Endothelial cell of umbilical vein (primary cell): ENCODE measurements at regions not wholly inside any gene's neighbourhood (a gene's known extent, or its start where the extent isn't known, plus 50 kb on each side); places are given as distances from the start of the nearest gene placed in this dataset.

Source experiments
- BruUV-seq: library from RNA; stranded (reverse); fragments of 400-500 nt; replicated peaks from 2 replicates; lab custom pipeline; 2021; lab: Mats Ljungman, UMichigan
- CTCF ChIA-PET: fragments of 300-600, 350-600 bp; sonication (Branson Sonifier 250); formaldehyde crosslinking; loops from one replicate; lab custom pipeline; 2021; ENCODE audit warnings: antibody characterized with exemption, inconsistent platforms; lab: Charles Lee
- POLR2A ChIA-PET: fragments of 300-600, 350-600 bp; sonication (Branson Sonifier 250); formaldehyde crosslinking; loops from one replicate; lab custom pipeline; 2021; ENCODE audit warnings: antibody characterized with exemption, inconsistent platforms; lab: Charles Lee
- DNase-seq: peaks from one replicate; pipeline ENCODE4 v3.0.0-alpha.2; 2011; ENCODE audit warnings: low read depth, low spot score
- FAIRE-seq: peaks from 2 replicates; lab custom pipeline; 2011; peaks lifted over from hg19 to GRCh38; lab: Jason Lieb, UNC
- H2AFZ ChIP-seq: 2 replicates; pipeline ENCODE4 v1.6.0; 2012; ENCODE audit warnings: low read depth, low read length, control low read depth, inconsistent platforms
- H3K27ac ChIP-seq: 2 replicates; pipeline ENCODE4 v1.5.1; 2011; ENCODE audit warnings: low read depth, mild to moderate bottlenecking, control low read depth, low read length, moderate library complexity; ENCODE audit not compliant: insufficient read depth
- H3K27me3 ChIP-seq, 2 experiments: 2 replicates each; pipeline versions ENCODE4 v1.6.0 to v1.6.1; 2011; ENCODE audit warnings: low read length in 2 of 2, mixed read lengths in 1 of 2; ENCODE audit not compliant: control insufficient read depth in 2 of 2, insufficient read depth in 2 of 2
- H3K36me3 ChIP-seq, 2 experiments: 2 replicates in 1 of 2; 3 replicates in 1 of 2; pipeline ENCODE4 v1.5.1; 2011; ENCODE audit warnings: low read length in 2 of 2, mild to moderate bottlenecking in 1 of 2, moderate library complexity in 1 of 2; ENCODE audit not compliant: control insufficient read depth in 2 of 2, insufficient read depth in 2 of 2; ENCODE audit errors: extremely low read depth in 1 of 2
- H3K4me1 ChIP-seq: 3 replicates; pipeline ENCODE4 v1.5.1; 2011; ENCODE audit warnings: mild to moderate bottlenecking, low read length; ENCODE audit not compliant: control insufficient read depth, insufficient read depth; ENCODE audit errors: extremely low read depth
- H3K4me2 ChIP-seq: 2 replicates; pipeline ENCODE4 v1.6.1; 2011; ENCODE audit warnings: low read length, control low read depth, mixed read lengths; ENCODE audit not compliant: insufficient read depth
- H3K4me3 ChIP-seq, 3 experiments: fragments of 200-600 bp in 1 of 3; sonication (generic), shearing (Covaris generic) in 1 of 3; replicated peaks in 1 of 3; 2 replicates each; pipeline ENCODE4 v1.5.1; 2011 to 2016; ENCODE audit warnings: control low read depth in 3 of 3, low read length in 3 of 3, mild to moderate bottlenecking in 2 of 3, inconsistent platforms in 1 of 3, low read depth in 1 of 3, moderate library complexity in 1 of 3; ENCODE audit not compliant: insufficient read depth in 1 of 3
- H3K79me2 ChIP-seq: 2 replicates; pipeline ENCODE4 v1.6.0; 2012; ENCODE audit warnings: low read length, inconsistent platforms; ENCODE audit not compliant: control insufficient read depth, insufficient read depth
- H3K9ac ChIP-seq: replicated peaks from 2 replicates; pipeline ENCODE3; 2011; ENCODE audit warnings: low read length, control low read depth; ENCODE audit not compliant: insufficient read depth; ENCODE audit errors: extremely low read depth
- H3K9me1 ChIP-seq: replicated peaks from 3 replicates; pipeline ENCODE4 v1.6.0; 2011; ENCODE audit warnings: mild to moderate bottlenecking, low read length; ENCODE audit not compliant: control insufficient read depth, insufficient read depth; ENCODE audit errors: extremely low read depth
- H3K9me3 ChIP-seq: replicated peaks from 2 replicates; pipeline ENCODE4 v1.5.1; 2012; ENCODE audit warnings: low read length, inconsistent platforms; ENCODE audit not compliant: control insufficient read depth, insufficient read depth
- H4K20me1 ChIP-seq: replicated peaks from 2 replicates; pipeline ENCODE3; 2011; ENCODE audit warnings: mild to moderate bottlenecking, low read length; ENCODE audit not compliant: control insufficient read depth, insufficient read depth; ENCODE audit errors: extremely low read depth
- EZH2 ChIP-seq: IDR thresholded peaks from 2 replicates; pipeline ENCODE4 v1.6.1; 2012; ENCODE audit warnings: borderline replicate concordance, low read depth, mild to moderate bottlenecking, moderate library complexity, low read length, inconsistent platforms; ENCODE audit not compliant: severe bottlenecking
- FOS ChIP-seq: IDR thresholded peaks from 2 replicates; pipeline ENCODE4 v1.6.1; 2011; ENCODE audit warnings: mild to moderate bottlenecking, low read length, moderate library complexity, borderline replicate concordance; ENCODE audit not compliant: insufficient read depth
- GATA2 ChIP-seq: IDR thresholded peaks from 2 replicates; pipeline ENCODE4 v1.7.0; 2011; ENCODE audit warnings: low read depth, mild to moderate bottlenecking, moderate library complexity, mixed read lengths, low read length; ENCODE audit not compliant: insufficient read length, insufficient read depth
- JUN ChIP-seq: IDR thresholded peaks from 2 replicates; pipeline ENCODE4 v1.6.1; 2011; ENCODE audit warnings: borderline replicate concordance, low read depth; ENCODE audit not compliant: insufficient read length, insufficient read depth
- MYC ChIP-seq: IDR thresholded peaks from one replicate; pipeline ENCODE4 v1.6.1; 2011; ENCODE audit warnings: mild to moderate bottlenecking, low read depth, low read length
- POLR2A ChIP-seq: IDR thresholded peaks from 2 replicates; pipeline ENCODE4 v1.6.1; 2012; ENCODE audit warnings: low read depth, mild to moderate bottlenecking, control low read depth, low read length
- POLR2AphosphoS5 ChIP-seq: IDR thresholded peaks from 2 replicates; pipeline ENCODE4 v1.6.1; 2012; ENCODE audit warnings: low read depth, mild to moderate bottlenecking, control low read depth, low read length, moderate library complexity; ENCODE audit not compliant: insufficient read depth
- dilution Hi-C: fragments of 300-500 bp; cut with MboI; formaldehyde crosslinking; loops from one replicate; pipeline ENCODE4 v1.15.0; 2019; ENCODE audit warnings: low sequenced_read_pairs; ENCODE audit not compliant: extremely low pct_ligation_motif_present
- intact Hi-C: fragments of 100-400 bp; cut with micrococcal nuclease; formaldehyde crosslinking; loops from one replicate; pipeline ENCODE4 v1.10.0; 2022
- TF ChIP-seq, protein P1 (sequence below), 2 donors: IDR thresholded peaks; 1 replicate in 1 of 2; 2 replicates in 1 of 2; pipeline ENCODE4 v1.5.1; 2011; ENCODE audit warnings: low read length in 2 of 2, mild to moderate bottlenecking in 2 of 2, moderate library complexity in 2 of 2, control low read depth in 1 of 2, inconsistent platforms in 1 of 2, low read depth in 1 of 2; ENCODE audit not compliant: insufficient read depth in 1 of 2; ENCODE audit errors: extremely low read depth in 1 of 2
- TF ChIP-seq, protein P2 (sequence below): IDR thresholded peaks from 2 replicates; pipeline ENCODE4 v1.6.1; 2011; ENCODE audit not compliant: insufficient read depth, insufficient read length

DNA sequence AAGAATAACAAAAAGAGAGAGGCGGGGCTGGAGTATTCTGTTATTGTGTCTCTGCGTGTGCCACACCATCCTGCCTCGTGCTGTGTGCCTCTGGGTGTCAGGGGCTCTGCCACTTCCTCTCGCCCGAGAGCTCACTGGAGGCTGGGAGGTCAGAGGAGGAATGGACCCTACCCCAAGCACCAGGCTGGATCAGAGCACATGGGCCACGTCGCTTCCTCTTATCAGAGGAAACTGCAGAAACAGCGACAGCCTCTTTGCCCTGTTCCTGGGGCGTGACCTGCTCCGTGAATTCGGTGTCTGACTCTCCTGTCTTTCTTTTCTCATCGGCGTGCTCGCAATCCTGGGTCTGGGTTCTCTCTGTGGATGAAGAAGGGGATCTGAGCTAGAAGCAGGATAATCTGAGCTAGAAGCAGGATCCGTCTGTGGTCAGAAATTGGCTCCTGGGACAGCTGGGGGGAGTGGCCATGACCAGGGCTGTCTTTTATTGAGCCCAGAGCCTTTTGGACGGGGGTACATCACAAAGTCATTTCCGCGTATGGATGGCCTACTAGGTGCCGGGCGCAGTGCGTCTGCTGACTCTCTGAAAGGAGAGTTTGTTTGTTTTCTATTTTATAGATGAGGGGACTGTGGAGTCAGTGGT lies 150.3 kb upstream of the COL5A1 start:
- dilution Hi-C loops = no loop called here
- H2AFZ ChIP-seq = no peak overlapping the region
- intact Hi-C loops = no loop called here
- no peaks in the 10 kb centered on the region for H3K9me1 ChIP-seq
- ChIA-PET POLR2A (no interaction called here), CTCF (no interaction called here)
- H3K9ac ChIP-seq = no peak overlapping the region
- no peak overlapping the region for H3K4me3 ChIP-seq
- no peak overlapping the region for H3K4me2 ChIP-seq
- H3K27me3 ChIP-seq = no peaks in the 10 kb centered on the region
- TF ChIP-seq GATA2 (no peak), POLR2AphosphoS5 (no peak), POLR2A (no peak), MYC (no peak), JUN (no peak), FOS (no peak), EZH2 (no peak)
- TF ChIP-seq, protein P1, sequence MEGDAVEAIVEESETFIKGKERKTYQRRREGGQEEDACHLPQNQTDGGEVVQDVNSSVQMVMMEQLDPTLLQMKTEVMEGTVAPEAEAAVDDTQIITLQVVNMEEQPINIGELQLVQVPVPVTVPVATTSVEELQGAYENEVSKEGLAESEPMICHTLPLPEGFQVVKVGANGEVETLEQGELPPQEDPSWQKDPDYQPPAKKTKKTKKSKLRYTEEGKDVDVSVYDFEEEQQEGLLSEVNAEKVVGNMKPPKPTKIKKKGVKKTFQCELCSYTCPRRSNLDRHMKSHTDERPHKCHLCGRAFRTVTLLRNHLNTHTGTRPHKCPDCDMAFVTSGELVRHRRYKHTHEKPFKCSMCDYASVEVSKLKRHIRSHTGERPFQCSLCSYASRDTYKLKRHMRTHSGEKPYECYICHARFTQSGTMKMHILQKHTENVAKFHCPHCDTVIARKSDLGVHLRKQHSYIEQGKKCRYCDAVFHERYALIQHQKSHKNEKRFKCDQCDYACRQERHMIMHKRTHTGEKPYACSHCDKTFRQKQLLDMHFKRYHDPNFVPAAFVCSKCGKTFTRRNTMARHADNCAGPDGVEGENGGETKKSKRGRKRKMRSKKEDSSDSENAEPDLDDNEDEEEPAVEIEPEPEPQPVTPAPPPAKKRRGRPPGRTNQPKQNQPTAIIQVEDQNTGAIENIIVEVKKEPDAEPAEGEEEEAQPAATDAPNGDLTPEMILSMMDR (IDR thresholded peaks at IDR 0.05; ENCODE audit: extremely low read depth in 1 of 2, insufficient read depth in 1 of 2, low read depth in 1 of 2, low read length in 2 of 2) = no peak
- TF ChIP-seq, protein P2, sequence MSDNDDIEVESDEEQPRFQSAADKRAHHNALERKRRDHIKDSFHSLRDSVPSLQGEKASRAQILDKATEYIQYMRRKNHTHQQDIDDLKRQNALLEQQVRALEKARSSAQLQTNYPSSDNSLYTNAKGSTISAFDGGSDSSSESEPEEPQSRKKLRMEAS = no peak
- H3K4me1 ChIP-seq = no peaks in the 10 kb centered on the region
- no peaks in the 10 kb centered on the region for H3K36me3 ChIP-seq
- no peaks in the 10 kb centered on the region for H3K79me2 ChIP-seq
- DNase-seq = no peak
- BruUV-seq = no TSS peak
- H4K20me1 ChIP-seq = no peaks in the 10 kb centered on the region
- no peak for FAIRE-seq
- H3K27ac ChIP-seq = no peak overlapping the region
- no peaks in the 10 kb centered on the region for H3K9me3 ChIP-seq
